ENCODE measurements at regions not wholly inside any gene's neighbourhood (a gene's known extent, or its start where the extent isn't known, plus 50 kb on each side); places are given as distances from the start of the nearest gene placed in this dataset.

- ChIA-PET CTCF (ENCODE audit: partially characterized antibody) (interaction anchor here (0.5 kb wide), 1 partner anchor 829 kb away, joined by 3 read pairs; no protein-coding TSS in a partner anchor), POLR2A (ENCODE audit: partially characterized antibody) (no interaction called here)
- Histone ChIP-seq H3K4me2 (ENCODE audit: insufficient read depth in 1 of 2, low read depth in 2 of 2, low read length in 2 of 2) (no peak overlapping the region), H2BK5ac (ENCODE audit: low read depth, low read length) (no peak overlapping the region), H4K8ac (ENCODE audit: extremely low read depth, insufficient read depth, low read length) (no peak overlapping the region), H3K36me3 (ENCODE audit: control insufficient read depth in 2 of 4, insufficient read depth in 4 of 4, low read length in 3 of 4) (no peaks in the 10 kb centered on the region), H3K9me3 (ENCODE audit: insufficient read depth in 2 of 2, low read depth in 1 of 2, low read length in 1 of 2) (no peaks in the 10 kb centered on the region), H3K14ac (ENCODE audit: insufficient read length) (no peak overlapping the region), H4K5ac (ENCODE audit: insufficient read length, low read depth, low read length) (no peak overlapping the region), H3K9ac (replicated peaks in 1 of 4; ENCODE audit: extremely low read depth in 1 of 4, low read depth in 3 of 4, low read length in 3 of 4) (no peak overlapping the region), H3K4me3 (ENCODE audit: extremely low read depth in 1 of 4, insufficient read depth in 2 of 4, low read depth in 3 of 4, low read length in 4 of 4) (no peak overlapping the region), H3K27me3 (replicated peaks in 1 of 4; ENCODE audit: control insufficient read depth in 3 of 4, extremely low read depth in 1 of 4, insufficient read depth in 3 of 4, low read length in 3 of 4) (no peaks in the 10 kb centered on the region), H3K18ac (ENCODE audit: extremely low read depth, low read length) (no peak overlapping the region), H3K79me1 (ENCODE audit: low read depth, low read length) (no peaks in the 10 kb centered on the region), H2BK20ac (ENCODE audit: low read length) (no peak overlapping the region), H3K27ac (ENCODE audit: low read depth, low read length) (no peak overlapping the region), H3K23me2 (ENCODE audit: low read depth, low read length) (no peaks in the 10 kb centered on the region), H3K23ac (ENCODE audit: insufficient read length) (no peak overlapping the region), H2BK15ac (ENCODE audit: low read length) (no peak overlapping the region), H2BK120ac (replicated peaks; ENCODE audit: low read depth, low read length) (no peak overlapping the region), H2AFZ (ENCODE audit: low read length) (no peak overlapping the region), H2BK12ac (ENCODE audit: low read depth, low read length) (no peak overlapping the region), H3K56ac (replicated peaks; ENCODE audit: insufficient read length, low read depth, low read length) (no peak overlapping the region), H3K4me1 (replicated peaks in 1 of 4; ENCODE audit: control insufficient read depth in 3 of 4, insufficient read depth in 4 of 4, low read length in 3 of 4) (no peaks in the 10 kb centered on the region), H4K91ac (replicated peaks; ENCODE audit: insufficient read length, low read length) (no peak overlapping the region), H4K20me1 (replicated peaks in 1 of 2; ENCODE audit: control insufficient read depth in 1 of 2, insufficient read depth in 2 of 2, low read length in 2 of 2) (no peaks in the 10 kb centered on the region), H2AK5ac (ENCODE audit: low read depth, low read length) (no peak overlapping the region), H3K79me2 (ENCODE audit: control insufficient read depth in 1 of 2, insufficient read depth in 2 of 2, low read length in 2 of 2) (no peaks in the 10 kb centered on the region), H3K4ac (replicated peaks; ENCODE audit: insufficient read length, low read depth, low read length) (no peak overlapping the region)
- no peak for DNase-seq (ENCODE audit: low read depth in 1 of 2, low spot score in 2 of 2)
- WGBS, 2 experiments (ENCODE audit: extremely low coverage in 1 of 2, insufficient coverage in 1 of 2, insufficient read length in 1 of 2, insufficient replicate concordance in 2 of 2, low coverage in 1 of 2, low lambda C conversion rate in 2 of 2, missing lambda C conversion rate in 1 of 2) = 92% methylated on average over 1 of the region's 1 CpG; no CpG with 5 or more reads in 1 of the 2 experiments
- FAIRE-seq = no peak
- no peak for TF ChIP-seq CTCF (IDR thresholded peaks at IDR 0.05; ENCODE audit: control extremely low read depth in 1 of 3, insufficient read depth in 1 of 3, low read depth in 1 of 3, low read length in 3 of 3)
- no peak for TF ChIP-seq SIN3A (conservative IDR thresholded peaks at IDR 0.05 in 1 of 2, IDR thresholded peaks at IDR 0.05 in 1 of 2; ENCODE audit: low read depth in 1 of 2, low read length in 2 of 2)
- TF ChIP-seq MAFK (IDR thresholded peaks at IDR 0.05; ENCODE audit: low read depth, low read length) = no peak
- TF ChIP-seq SP2 (IDR thresholded peaks at IDR 0.05; ENCODE audit: low read length) = no peak
- no peak for TF ChIP-seq CHD1 (IDR thresholded peaks at IDR 0.05; ENCODE audit: low read depth, low read length)
- TF ChIP-seq SAP30 (IDR thresholded peaks at IDR 0.05; ENCODE audit: insufficient read depth, insufficient replicate concordance, low read length) = no peak
- no peak for TF ChIP-seq BACH1 (IDR thresholded peaks at IDR 0.05; ENCODE audit: low read length)
- TF ChIP-seq TAF7 (optimal IDR thresholded peaks at IDR 0.05; ENCODE audit: borderline replicate concordance, low read depth, low read length) = no peak
- TF ChIP-seq CREB1 (IDR thresholded peaks at IDR 0.05) = no peak
- TF ChIP-seq PHF8 (conservative IDR thresholded peaks at IDR 0.05; ENCODE audit: low read depth, low read length) = no peak
- no peak for TF ChIP-seq RXRA (IDR thresholded peaks at IDR 0.05; ENCODE audit: insufficient read depth, low read depth, low read length)
- TF ChIP-seq, protein P1, sequence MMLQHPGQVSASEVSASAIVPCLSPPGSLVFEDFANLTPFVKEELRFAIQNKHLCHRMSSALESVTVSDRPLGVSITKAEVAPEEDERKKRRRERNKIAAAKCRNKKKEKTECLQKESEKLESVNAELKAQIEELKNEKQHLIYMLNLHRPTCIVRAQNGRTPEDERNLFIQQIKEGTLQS (IDR thresholded peaks at IDR 0.05; ENCODE audit: insufficient read depth, low read depth, low read length) = no peak
These were observed 391.0 kb downstream of the NSUN3 start for GRCh38 chr3:94453864-94454263.

Measured in H1 (cell line).